ENCODE measurements at regions not wholly inside any gene's neighbourhood (a gene's known extent, or its start where the extent isn't known, plus 50 kb on each side); places are given as distances from the start of the nearest gene placed in this dataset.

DNA sequence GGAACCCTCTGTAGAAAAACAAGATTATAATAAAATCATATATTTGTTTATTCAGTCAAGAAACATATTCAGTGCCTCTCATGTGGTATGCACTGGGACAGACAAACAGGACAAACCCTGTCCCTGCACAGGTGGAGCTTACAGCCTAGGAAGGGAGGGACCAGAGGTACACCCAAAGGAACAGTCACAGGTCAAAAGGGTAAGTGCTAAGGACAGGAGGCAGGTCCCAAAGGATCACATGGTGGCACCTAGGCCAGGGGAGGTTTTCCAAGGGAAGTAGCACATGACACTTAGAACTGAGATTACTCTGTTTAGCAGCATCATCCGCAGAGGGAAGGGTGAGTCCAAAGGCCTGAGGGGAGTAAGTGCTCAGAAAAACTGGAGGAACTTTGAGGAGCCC, 254.4 kb upstream of the ARRDC4 start:
- no peak for TF ChIP-seq CCAR2 (IDR thresholded peaks at IDR 0.05; ENCODE audit: low read depth, low read length)
- no peak for TF ChIP-seq YBX1 (IDR thresholded peaks at IDR 0.05)
- TF ChIP-seq POLR2A (conservative IDR thresholded peaks at IDR 0.05), result no peak
- TF ChIP-seq ZNF263 (CRISPR knock-in tag; IDR thresholded peaks at IDR 0.05; ENCODE audit: borderline replicate concordance), result no peak
- no peak for TF ChIP-seq GTF2F1 (IDR thresholded peaks at IDR 0.05; ENCODE audit: low read depth, low read length)
- TF ChIP-seq, protein P1, sequence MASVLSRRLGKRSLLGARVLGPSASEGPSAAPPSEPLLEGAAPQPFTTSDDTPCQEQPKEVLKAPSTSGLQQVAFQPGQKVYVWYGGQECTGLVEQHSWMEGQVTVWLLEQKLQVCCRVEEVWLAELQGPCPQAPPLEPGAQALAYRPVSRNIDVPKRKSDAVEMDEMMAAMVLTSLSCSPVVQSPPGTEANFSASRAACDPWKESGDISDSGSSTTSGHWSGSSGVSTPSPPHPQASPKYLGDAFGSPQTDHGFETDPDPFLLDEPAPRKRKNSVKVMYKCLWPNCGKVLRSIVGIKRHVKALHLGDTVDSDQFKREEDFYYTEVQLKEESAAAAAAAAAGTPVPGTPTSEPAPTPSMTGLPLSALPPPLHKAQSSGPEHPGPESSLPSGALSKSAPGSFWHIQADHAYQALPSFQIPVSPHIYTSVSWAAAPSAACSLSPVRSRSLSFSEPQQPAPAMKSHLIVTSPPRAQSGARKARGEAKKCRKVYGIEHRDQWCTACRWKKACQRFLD (CRISPR knock-in tag; IDR thresholded peaks at IDR 0.05), result no peak
- no peak for TF ChIP-seq EP300 (IDR thresholded peaks at IDR 0.05; ENCODE audit: low read length)
- TF ChIP-seq, protein P2, sequence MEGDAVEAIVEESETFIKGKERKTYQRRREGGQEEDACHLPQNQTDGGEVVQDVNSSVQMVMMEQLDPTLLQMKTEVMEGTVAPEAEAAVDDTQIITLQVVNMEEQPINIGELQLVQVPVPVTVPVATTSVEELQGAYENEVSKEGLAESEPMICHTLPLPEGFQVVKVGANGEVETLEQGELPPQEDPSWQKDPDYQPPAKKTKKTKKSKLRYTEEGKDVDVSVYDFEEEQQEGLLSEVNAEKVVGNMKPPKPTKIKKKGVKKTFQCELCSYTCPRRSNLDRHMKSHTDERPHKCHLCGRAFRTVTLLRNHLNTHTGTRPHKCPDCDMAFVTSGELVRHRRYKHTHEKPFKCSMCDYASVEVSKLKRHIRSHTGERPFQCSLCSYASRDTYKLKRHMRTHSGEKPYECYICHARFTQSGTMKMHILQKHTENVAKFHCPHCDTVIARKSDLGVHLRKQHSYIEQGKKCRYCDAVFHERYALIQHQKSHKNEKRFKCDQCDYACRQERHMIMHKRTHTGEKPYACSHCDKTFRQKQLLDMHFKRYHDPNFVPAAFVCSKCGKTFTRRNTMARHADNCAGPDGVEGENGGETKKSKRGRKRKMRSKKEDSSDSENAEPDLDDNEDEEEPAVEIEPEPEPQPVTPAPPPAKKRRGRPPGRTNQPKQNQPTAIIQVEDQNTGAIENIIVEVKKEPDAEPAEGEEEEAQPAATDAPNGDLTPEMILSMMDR (IDR thresholded peaks at IDR 0.05 in 2 of 3, conservative IDR thresholded peaks at IDR 0.05 in 1 of 3; ENCODE audit: insufficient read depth in 2 of 3, low read depth in 1 of 3, low read length in 3 of 3), result no peak
- TF ChIP-seq SETDB1 (IDR thresholded peaks at IDR 0.05; ENCODE audit: low read length), result no peak
- no peak for TF ChIP-seq NFRKB (IDR thresholded peaks at IDR 0.05; ENCODE audit: low read depth)

All from K562 (cell line).